ENCODE measurements at regions not wholly inside any gene's neighbourhood (a gene's known extent, or its start where the extent isn't known, plus 50 kb on each side); places are given as distances from the start of the nearest gene placed in this dataset.

DNA sequence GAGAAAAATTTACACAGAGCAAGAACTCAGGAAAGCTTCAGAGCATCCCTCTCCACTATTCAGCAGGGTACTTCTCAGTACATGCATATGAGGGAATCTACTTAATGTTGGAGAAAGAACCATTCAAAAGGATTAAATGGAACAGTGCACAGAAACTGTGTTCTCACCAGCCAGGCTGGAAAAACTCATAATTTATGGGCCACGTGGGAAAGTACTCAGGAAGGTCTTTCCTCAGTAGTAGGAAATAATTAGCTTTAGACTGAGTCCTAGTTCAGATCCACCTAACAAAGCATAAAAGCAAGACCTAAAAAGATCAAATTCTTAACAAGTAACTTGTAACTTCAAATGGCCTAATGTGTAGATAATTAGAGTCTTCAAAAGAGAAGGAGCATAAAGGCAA is 134.0 kb downstream of the FAM76B start:
- Histone ChIP-seq H3K4me3 (ENCODE audit: low read depth, low read length, poor library complexity, severe bottlenecking) (no peak overlapping the region), H3K27me3 (replicated peaks; ENCODE audit: insufficient read depth, low read depth, low read length, poor library complexity) (no peaks in the 10 kb centered on the region), H3K27ac (ENCODE audit: low read depth, low read length, poor library complexity, severe bottlenecking) (no peak overlapping the region), H3K9me3 (ENCODE audit: low read depth, low read length, poor library complexity, severe bottlenecking) (no peaks in the 10 kb centered on the region), H3K4me1 (ENCODE audit: insufficient read depth, low read length, poor library complexity, severe bottlenecking) (no peaks in the 10 kb centered on the region), H3K36me3 (ENCODE audit: insufficient read depth, low read length, poor library complexity, severe bottlenecking) (no peaks in the 10 kb centered on the region)
- no TSS peak for BruUV-seq (replicated peaks)
- intact Hi-C loops (cut with micrococcal nuclease; ENCODE audit: unreplicated experiment): no loop called here
- ChIA-PET POLR2A (ENCODE audit: low non-redundant PET) (no interaction called here), CTCF (no interaction called here)
- no peak for TF ChIP-seq EZH2 (IDR thresholded peaks at IDR 0.05; ENCODE audit: borderline replicate concordance, low read depth, low read length, poor library complexity, severe bottlenecking)
- TF ChIP-seq, protein P1, sequence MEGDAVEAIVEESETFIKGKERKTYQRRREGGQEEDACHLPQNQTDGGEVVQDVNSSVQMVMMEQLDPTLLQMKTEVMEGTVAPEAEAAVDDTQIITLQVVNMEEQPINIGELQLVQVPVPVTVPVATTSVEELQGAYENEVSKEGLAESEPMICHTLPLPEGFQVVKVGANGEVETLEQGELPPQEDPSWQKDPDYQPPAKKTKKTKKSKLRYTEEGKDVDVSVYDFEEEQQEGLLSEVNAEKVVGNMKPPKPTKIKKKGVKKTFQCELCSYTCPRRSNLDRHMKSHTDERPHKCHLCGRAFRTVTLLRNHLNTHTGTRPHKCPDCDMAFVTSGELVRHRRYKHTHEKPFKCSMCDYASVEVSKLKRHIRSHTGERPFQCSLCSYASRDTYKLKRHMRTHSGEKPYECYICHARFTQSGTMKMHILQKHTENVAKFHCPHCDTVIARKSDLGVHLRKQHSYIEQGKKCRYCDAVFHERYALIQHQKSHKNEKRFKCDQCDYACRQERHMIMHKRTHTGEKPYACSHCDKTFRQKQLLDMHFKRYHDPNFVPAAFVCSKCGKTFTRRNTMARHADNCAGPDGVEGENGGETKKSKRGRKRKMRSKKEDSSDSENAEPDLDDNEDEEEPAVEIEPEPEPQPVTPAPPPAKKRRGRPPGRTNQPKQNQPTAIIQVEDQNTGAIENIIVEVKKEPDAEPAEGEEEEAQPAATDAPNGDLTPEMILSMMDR (conservative IDR thresholded peaks at IDR 0.05; ENCODE audit: low read depth, low read length): no peak
- peak; percentile 12 for DNase-seq (ENCODE audit: low spot score)

- Histone ChIP-seq H3K4me1 (ENCODE audit: insufficient read depth, low read length, poor library complexity, severe bottlenecking) (no peaks in the 10 kb centered on the region), H3K9me3 (ENCODE audit: low read depth, low read length, poor library complexity, severe bottlenecking) (no peaks in the 10 kb centered on the region), H3K27ac (ENCODE audit: low read depth, low read length, poor library complexity, severe bottlenecking) (no peak overlapping the region), H3K27me3 (replicated peaks; ENCODE audit: insufficient read depth, low read depth, low read length, poor library complexity) (no peaks in the 10 kb centered on the region), H3K4me3 (ENCODE audit: low read depth, low read length, poor library complexity, severe bottlenecking) (no peak overlapping the region), H3K36me3 (ENCODE audit: insufficient read depth, low read length, poor library complexity, severe bottlenecking) (no peaks in the 10 kb centered on the region)
- ChIA-PET POLR2A (ENCODE audit: low non-redundant PET) (no interaction called here), CTCF (no interaction called here)
- BruUV-seq (replicated peaks): no TSS peak
- no peak for DNase-seq (ENCODE audit: low spot score)
- intact Hi-C loops (cut with micrococcal nuclease; ENCODE audit: unreplicated experiment): no loop called here
- TF ChIP-seq EZH2 (IDR thresholded peaks at IDR 0.05; ENCODE audit: borderline replicate concordance, low read depth, low read length, poor library complexity, severe bottlenecking): no peak
- TF ChIP-seq, protein P1 (conservative IDR thresholded peaks at IDR 0.05; ENCODE audit: low read depth, low read length): no peak
Observed at GRCh38 chr11:95653680-95654079, 135.9 kb downstream of the FAM76B start.

GRCh38 chr11:95653099-95653498 is 136.5 kb downstream of the FAM76B start:
- Histone ChIP-seq H3K27me3 (replicated peaks; ENCODE audit: insufficient read depth, low read depth, low read length, poor library complexity) (no peaks in the 10 kb centered on the region), H3K9me3 (ENCODE audit: low read depth, low read length, poor library complexity, severe bottlenecking) (no peaks in the 10 kb centered on the region), H3K4me1 (ENCODE audit: insufficient read depth, low read length, poor library complexity, severe bottlenecking) (no peaks in the 10 kb centered on the region), H3K27ac (ENCODE audit: low read depth, low read length, poor library complexity, severe bottlenecking) (no peak overlapping the region), H3K36me3 (ENCODE audit: insufficient read depth, low read length, poor library complexity, severe bottlenecking) (no peaks in the 10 kb centered on the region), H3K4me3 (ENCODE audit: low read depth, low read length, poor library complexity, severe bottlenecking) (no peak overlapping the region)
- no TSS peak for BruUV-seq (replicated peaks)
- intact Hi-C loops (cut with micrococcal nuclease; ENCODE audit: unreplicated experiment): no loop called here
- ChIA-PET POLR2A (ENCODE audit: low non-redundant PET) (no interaction called here), CTCF (no interaction called here)
- TF ChIP-seq, protein P1 (conservative IDR thresholded peaks at IDR 0.05; ENCODE audit: low read depth, low read length): no peak
- no peak for TF ChIP-seq EZH2 (IDR thresholded peaks at IDR 0.05; ENCODE audit: borderline replicate concordance, low read depth, low read length, poor library complexity, severe bottlenecking)
- DNase-seq (ENCODE audit: low spot score): no peak

Data from A673 (cell line).